ENCODE measurements at regions not wholly inside any gene's neighbourhood (a gene's known extent, or its start where the extent isn't known, plus 50 kb on each side); places are given as distances from the start of the nearest gene placed in this dataset.
"Not testable (repeated sequence)": the region's sequence is repeated elsewhere in the genome, so short reads cannot be mapped to it uniquely, and the experiment has no call there.

DNA sequence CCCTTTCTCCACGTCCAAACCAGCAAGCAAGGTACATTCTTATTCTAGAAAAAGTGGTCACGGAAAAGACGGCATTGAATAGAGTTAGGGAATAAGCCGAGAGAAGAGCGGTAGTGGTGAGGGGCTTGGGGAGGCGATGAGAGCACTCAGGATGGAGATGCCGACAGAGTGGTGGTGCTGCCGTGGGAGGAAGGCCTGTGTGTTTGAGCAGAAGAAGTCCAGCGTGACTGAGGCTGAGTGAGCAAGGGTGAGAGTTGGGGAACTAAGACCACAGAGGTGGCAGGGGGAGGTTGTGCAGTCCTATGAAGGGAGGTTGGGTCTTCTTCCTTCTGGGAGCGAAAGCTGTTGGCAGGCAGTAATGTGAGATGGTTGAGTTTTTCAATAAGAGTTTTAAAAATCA, 252.3 kb downstream of the ABCC12 start:
- no peak for DNase-seq

DNA sequence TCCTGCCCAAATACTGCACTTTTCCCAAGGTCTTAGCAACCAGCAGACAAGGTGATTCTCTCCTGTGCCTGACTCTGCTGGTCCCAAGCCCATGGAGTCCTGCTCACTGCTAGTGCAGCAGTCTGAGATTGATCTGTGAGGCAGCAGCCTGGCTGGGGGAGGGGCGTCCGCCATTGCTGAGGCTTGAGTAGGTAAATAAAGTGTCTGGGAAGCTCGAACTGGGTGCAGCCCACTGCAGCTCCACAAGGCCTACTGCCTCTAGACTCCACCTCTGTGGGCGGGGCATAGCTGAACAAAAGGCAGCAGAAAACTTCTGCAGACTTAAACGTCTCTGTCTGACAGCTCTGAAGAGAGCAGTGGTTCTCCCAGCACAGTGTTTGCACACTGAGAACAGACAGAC, 258.7 kb downstream of the ABCC12 start:
- not testable (repeated sequence) for DNase-seq

DNA sequence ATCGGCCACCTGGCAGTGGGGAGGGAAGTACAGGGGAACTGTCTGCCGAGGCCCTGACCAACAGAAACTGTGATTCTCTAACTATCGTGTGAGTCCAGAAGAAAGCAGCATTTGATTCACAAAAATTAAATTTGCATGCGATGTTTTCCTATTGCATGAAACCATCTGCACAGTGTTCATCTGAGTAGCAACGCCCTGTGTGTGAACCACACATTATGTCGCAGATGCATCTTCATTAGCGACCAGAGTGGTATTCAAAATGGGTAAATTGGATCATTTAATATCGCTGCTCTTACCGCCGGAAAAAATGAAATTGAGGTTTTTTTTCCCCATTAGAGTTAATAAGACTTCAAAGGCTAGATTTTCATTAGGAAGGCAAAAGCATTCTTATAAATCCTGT, 260.6 kb downstream of the ABCC12 start:
- DNase-seq, result no peak

DNA sequence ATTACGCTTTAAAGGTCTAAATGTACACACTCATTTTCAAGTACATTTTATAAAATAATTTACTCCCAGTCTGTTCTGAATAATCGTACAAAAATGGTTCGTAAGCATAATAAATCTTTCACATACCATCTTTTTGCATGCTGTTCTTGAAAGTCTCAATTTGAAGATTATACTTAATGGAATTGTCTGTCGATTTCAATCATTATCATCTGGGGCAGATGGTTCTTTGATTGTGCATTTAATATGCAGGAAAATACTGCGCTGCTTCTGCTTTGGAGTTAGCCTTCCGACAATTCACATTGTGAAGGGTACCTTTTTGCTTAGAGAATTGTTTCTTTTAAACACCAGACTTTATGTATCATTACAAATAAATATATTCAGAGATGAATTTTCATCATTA, 262.8 kb downstream of the ABCC12 start:
- no peak for DNase-seq

DNA sequence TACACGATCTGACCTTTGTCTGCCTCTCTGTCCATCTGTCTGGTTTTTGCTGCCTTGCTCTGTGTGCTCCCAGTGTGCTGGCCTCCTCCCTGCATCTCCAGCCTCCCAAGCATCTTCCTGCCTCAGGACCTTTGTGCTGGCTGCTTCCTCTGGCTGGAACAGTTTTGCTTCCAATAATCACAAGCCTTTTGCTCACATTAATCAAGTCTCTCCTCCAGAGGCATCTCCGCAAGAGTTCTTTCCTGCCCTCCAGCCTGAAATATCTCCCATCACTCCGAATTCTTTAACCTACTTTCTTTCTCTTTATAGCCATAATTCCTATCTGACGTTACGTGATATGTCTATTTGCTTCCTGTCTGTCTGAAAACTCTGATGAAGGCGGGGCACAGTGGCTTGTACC, 267.1 kb downstream of the ABCC12 start:
- no peak for DNase-seq

DNA sequence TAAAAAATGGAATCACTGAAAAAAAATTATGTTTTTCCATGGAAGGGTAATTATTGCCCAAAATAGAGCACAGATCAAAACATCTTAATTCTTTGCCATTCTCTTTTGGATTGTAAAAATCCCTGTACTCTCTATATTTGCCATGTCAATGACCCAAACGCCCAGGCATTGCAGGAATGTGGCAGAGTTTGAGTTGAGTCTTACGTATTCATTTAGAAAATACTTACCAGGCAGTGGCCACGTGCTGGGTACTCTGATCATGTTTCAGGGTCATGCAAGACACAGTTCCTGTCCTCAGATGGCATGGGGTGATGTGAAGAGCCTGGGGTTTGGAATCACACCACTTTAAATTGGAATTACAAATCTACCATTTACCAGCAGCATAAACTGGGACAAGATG, 267.7 kb downstream of the ABCC12 start:
- DNase-seq, result no peak

DNA sequence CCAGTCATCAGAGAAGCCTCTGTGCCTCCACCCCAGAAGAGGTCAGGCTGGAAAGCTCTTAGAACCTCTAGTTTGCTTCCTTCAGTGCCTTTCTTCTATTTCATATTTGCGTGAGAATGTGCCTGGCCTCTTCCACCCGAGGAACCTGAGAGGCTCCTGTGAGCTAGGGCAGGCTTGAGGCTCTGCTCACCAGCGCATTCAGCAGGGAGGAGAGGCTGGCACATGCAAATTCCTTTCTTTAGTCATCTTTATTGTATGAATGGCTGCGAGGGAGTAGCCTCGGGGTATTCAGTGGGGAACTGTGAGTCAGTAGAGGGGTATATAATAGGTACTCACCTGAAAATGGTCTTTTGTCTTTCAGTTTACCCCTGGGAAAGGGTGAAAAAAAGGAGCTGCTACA, 268.3 kb downstream of the ABCC12 start:
- no peak for DNase-seq

DNA sequence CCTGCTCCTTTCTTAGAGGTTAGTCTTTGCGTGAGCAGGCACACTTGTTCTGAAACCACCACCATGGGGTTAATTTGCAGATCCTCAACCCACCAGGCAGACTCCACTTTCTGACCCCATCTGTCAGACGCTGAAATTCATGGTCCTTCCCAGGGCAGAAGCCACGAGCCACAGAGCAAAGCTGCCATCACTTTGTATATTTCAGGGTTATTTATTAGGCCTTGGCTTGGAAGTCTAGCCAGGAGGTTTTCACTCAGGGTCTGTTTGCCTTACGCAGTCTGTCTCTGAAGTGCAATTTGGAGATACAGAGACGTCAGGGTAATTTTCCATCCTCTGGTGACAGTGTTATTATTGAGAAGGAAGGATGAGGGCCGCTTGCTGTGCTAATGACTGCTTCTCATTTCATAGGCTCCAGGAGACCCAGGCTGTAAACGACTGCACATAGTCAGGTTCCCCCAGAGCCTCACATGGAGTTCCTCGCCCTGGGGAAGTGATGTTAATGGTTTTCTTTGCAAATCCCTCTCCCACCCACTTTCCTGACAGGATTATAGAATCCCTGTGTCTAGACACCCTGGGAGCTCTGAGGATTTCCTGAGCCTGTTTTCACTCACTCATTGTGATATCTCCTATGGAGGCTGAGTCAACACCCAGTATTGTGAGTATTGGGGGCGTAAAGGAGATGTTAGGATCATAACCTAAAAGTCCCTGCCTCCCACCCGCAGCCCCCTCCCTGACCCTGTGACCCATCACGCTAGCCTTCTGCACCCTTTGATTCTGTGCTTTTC, 269.0 kb downstream of the ABCC12 start:
- no peak for DNase-seq

DNA sequence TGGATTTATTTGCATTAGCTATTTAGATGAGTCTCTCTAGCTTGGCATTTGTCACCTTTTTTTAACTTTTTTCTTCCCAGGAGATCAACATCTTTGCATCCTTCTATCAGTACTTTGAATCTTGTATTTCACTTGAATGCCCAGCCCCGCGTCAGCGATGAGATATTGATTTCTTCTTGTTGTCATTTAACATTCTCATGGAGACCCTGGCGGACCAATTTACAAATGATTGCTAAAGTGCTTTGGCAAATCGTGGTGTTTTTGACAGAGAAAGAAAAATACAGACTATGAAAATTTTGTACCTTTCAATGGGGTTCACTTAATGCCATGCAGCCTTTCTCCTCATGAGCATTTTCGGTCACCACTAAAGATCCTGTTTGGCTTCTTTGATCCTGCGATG, 269.7 kb downstream of the ABCC12 start:
- DNase-seq, result no peak

DNA sequence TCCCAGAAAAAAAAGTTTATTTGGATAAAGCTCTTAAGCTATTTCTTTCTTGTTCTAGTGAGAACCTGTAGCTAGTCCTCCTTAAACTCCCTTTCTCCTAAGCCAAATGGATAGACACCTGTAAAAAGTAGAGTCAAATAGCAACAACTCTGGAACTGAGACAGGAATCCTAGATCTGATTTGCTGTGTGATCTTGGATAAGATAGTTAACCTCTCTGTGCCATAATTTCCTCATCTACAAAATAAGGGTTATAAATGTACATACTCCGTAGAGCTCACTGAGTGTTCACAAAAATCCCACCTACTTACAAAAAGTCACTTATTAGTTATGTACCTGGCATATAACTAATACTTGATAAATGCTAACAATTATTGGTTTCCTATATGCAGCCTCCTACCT, 270.3 kb downstream of the ABCC12 start:
- DNase-seq, result no peak

DNA sequence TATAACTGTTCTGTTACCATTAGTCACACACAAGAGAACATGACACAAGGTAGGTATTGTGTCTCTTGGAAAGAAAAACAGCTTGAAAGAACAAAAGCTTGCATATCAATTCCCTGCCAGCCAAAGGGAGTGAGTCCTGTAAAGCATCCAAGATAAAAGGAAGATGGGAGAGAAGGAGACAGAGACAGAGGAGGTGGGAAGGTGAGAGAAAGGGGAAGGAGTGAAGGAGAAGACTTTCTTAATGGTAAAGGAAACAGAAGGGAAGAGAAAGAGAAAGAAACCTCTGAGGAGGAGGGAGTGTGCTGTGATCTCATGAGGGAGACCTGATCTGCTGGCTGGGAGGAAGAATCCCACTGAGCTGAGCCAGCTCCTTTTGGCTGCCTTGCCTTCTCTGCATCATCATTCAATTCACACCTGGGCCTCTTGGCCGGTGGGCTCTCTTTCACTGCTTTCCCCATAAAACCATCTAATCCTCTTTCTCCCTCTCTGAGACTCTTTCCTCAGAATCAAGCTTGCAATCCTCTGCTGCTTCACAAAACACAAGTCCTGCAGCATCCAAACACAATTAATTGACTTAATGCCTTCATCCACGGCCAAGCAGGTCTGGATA, 271.6 kb downstream of the ABCC12 start:
- DNase-seq, result no peak

DNA sequence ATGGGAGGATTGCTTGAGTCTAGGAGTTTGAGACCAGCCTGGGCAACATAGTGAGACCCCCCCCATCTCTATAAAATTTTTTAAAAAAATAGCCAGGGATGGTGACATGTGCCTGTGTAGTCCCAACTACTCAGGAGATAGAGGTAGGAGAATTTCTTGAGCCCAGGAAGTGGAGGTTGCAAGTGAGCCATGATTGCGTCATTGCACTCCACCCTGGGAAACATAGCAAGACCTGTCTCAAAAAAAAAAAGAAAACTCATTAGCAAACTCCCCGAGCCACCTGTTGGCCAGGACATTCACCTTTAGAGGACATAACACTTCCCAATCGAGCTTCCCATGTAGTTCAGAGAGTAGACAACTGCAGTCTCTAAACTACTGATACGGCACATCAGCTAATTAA, 274.2 kb downstream of the ABCC12 start:
- no peak for DNase-seq

DNA sequence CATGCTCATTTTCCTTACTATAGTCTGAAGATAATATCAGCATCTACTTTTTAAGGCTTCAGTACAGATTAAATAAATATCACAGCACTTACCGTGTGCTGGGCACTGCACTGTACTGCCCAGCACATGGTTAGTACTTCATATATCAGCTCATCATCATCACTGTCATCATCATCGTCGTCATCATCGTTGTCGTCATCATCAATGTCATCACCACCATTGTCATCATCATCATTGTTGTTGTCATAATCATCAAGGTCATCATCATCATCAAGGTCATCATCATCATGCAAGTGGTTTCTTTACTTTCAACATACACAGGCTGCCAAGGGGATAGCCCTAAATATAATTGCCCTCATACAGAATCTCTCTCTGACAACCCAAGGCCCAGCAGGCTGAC, 275.1 kb downstream of the ABCC12 start:
- DNase-seq, result no peak

DNA sequence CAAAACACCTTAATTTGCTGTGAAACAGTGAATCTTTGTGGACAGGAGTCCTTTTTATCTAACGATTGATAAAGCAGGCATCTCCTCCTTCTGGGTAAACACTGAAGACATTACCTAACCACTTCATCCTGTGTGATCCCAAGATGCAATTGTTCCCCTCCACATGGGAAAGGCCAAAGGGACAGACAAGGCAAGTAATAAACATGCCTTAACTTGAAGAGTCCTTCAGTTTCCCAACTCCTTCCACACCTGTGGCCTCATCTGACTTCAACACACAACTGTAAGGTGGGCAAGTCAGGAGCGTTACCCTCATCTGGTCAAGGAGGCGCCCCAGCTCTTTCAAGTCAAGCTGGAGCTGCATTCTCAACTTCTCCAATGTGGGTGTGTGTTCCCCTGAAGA, 278.6 kb downstream of the ABCC12 start:
- DNase-seq, result no peak

DNA sequence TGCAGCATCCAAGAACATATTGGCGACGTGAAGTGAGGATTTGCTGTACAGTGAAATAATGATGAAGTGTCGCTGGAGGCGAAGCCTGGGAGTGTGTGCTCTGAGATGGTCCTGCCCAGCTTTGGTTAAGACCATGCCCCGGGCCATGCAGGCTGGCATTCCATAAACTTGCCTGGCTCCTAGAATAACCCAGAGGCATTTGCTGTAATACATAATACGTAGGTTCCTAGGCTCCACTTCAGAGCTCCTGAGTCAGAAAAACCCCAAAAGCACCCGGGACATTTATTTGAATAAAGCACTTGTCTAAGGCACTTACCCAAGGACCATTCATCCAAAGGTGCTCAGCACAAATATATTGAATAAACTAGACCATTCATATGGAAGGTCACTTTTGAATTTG, 279.3 kb downstream of the ABCC12 start:
- DNase-seq, result no peak

DNA sequence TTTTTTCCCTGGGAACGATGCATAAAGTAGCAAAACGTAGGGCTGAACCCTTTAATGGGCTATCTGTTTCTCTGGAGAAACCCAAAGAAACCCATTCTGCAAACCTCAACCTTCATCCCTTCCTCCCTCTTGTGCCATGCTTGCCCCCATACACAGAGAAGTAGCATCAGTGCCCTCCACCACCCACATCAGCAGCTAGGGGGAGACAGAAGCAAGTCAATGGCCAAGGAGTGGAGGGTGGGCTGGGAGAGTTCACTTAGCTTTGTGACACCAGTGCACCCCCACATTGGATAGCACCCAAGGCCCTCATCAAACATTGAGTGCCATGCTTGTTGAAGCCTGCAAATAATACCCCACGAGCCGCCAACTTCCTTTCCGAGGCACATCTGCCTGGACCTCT, 282.4 kb downstream of the ABCC12 start:
- DNase-seq, result no peak

DNA sequence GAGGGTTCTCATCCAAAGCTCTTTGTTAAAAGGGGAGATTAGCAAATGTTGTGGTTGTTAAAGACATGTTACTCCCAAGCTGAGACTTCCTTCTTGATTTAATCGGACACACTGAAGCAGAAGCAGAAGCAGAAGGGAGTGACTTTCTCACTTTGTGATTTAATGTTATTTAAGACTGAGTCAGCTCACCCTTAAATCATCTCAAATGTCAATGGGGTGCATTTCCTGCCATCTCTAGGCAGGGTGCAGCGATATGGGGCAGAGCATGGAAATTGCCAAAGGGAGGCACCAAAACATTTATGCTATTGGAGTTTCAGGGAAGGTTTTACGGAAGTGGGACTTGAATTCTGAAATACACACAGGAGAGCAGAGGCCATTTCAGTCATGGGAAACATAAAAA, 283.6 kb downstream of the ABCC12 start:
- DNase-seq, result no peak

DNA sequence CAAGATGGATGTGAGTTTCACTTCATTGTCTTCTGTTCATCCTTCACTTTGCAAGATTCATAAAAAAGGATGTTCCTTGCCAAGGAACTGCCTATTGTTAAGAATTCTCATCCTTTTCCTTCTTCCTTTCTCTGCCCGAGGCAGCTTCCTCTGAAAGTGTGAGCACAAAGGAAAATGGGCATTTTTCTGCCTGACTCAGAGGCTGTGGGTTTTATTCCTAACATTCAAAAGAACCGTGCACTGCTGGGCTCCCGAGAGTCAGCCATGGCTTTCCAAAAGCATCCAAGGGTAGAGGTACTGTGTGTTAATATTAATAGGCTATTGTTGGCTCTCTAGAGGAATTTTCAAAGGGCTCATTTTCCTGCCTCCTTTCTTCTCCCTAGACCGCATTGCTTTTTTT, 289.4 kb downstream of the ABCC12 start:
- no peak for DNase-seq

DNA sequence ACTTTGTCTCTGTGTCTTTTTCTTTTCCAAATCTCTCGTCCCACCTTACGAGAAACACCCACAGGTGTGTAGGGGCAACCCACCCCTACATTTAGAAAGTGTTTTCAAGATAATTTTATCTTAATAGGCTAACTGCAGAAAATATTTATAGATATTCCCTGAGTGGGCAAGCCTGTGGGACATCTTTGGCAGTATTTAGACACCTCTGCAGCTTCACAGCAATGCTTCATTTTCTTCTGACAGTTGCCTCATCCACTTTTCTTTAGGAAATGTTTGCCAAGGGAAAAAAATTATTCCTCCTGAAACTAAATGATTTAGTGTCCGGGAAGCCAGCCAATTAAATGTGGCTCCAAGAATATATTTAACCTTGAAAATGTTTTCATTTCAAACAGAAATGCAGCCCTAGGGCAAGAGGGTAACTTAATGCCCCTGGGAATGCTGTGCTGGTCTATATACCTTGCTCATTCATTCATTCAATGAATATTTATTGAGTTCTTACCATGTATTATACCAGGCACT, 290.4 kb downstream of the ABCC12 start:
- no peak for DNase-seq

DNA sequence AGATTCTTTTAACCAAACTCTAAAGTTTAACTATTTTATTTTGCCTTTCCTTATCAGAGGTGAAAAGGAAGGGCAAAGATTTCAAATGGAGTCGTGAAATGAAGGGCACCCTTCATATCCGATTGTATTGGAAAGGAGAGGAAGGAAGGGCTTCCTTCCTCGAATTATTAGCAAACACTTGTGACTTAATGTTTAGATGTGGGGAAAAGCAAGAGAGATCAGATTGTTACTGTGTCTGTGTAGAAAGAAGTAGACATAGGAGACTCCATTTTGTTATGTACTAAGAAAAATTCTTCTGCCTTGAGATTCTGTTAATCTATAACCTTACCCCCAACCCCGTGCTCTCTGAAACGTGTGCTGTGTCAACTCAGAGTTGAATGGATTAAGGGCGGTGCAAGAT, 291.5 kb downstream of the ABCC12 start:
- not testable (repeated sequence) for DNase-seq

DNA sequence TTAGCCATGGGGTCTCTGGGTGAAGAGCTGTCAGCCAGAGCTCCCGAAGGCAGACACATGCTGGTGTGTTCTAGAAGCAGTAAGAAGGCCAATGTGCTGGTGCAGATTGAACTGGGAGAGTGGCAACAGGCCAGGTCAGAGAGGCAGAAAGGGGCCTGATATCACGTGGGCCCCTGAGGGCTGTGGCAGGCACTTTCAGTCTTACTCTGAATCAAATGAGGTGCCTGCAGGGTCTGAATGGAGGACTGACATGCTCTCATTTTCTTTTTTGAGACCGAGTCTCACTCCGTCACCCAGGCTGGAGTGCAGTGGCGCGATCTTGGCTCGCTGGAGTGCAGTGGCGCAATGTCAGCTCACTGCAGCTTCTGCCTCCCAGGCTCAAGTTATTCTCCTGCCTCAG, 293.8 kb downstream of the ABCC12 start:
- no peak for DNase-seq

DNA sequence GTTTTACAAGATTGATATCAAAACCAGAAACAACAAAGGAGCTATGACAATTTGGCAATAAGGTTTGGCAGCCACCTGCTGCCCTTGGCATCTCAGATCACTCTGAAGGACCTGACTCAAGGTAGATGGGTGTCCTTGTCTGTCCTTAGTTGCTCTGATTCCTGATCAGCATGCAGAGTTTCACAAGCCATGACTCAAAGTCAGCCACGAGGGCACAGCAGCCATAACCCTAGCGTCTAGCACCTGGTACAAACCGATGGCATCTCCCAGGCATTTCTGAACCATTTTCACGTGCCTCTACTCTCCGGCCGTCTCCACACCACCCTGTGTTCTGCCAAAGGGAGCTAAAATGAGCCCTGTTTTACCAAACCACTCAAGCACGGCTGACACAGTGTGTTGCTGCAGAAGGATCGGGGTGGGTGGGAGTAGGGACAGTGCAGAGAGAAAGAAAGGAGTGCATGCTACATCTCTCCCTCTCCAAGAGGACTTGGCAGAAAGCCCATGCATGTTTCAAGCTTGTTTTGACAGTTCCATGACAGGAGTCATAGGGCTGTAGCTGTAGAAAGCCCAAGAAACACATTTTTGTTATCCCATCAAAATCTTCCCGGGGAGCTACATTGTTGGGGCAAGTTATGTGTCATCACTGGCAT, 297.3 kb downstream of the ABCC12 start:
- DNase-seq, result no peak

DNA sequence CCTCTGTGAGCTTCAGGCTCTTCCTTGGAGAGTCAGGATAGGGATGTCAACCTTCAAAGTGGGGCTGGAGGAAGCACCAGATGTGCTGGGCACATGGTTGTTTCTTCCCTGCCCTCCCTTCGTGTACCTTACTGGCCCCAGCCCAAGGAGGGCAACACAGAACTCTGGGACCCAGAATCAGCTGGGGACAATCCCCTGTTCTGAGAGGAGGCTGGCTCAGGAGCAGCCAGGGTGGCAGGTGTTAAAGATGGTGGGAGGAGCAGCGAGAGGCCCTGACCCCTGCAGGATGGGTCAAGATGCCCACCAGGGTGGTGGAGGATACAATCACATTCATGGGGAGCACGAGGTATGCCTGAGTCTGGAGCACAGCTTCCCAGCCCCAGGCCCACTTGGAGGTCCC, 300.4 kb downstream of the ABCC12 start:
- no peak for DNase-seq

DNA sequence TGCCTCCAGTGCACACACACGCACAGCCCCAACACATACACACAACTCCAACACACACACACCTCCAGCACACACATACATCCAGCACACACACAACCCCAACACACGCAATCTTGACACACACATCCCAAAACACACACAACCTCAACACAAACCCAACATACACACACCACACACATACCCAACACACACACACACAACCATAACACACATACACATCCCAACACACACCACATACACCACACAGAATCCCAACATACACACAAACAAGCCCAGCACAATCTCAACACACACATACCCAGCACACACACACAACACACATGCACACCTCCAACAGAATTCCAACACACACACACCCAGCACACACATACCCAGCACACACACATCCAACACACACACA, 301.1 kb downstream of the ABCC12 start:
- DNase-seq, result no peak

All from AML-193 (cell line).